Neural progenitor cell (in vitro differentiated cells): ENCODE measurements at regions not wholly inside any gene's neighbourhood (a gene's known extent, or its start where the extent isn't known, plus 50 kb on each side); places are given as distances from the start of the nearest gene placed in this dataset.
"Not testable (repeated sequence)": the region's sequence is repeated elsewhere in the genome, so short reads cannot be mapped to it uniquely, and the experiment has no call there.

ENCODE experiments used
- CTCF ChIP-seq: fragments of 200-600 bp; sonication (generic); IDR thresholded peaks from 2 replicates; pipeline ENCODE4 v1.5.1; 2017; ENCODE audit warnings: antibody characterized with exemption, mild to moderate bottlenecking
- EZH2phosphoT487 ChIP-seq: fragments of 200-600 bp; sonication (generic); IDR thresholded peaks from 2 replicates; pipeline ENCODE4 v1.6.1; 2017; ENCODE audit warnings: antibody characterized with exemption

- not testable (repeated sequence) for TF ChIP-seq CTCF, EZH2phosphoT487
Measured at GRCh38 chr2:121157481-121157880, 127.5 kb downstream of the TFCP2L1 start.
